Liver (tissue), 7 donors: ENCODE measurements at regions not wholly inside any gene's neighbourhood (a gene's known extent, or its start where the extent isn't known, plus 50 kb on each side); places are given as distances from the start of the nearest gene placed in this dataset.

Experiments
- DNase-seq: peaks from one replicate; pipeline ENCODE4 v3.0.0-alpha.2; 2017; ENCODE audit warnings: low spot score
- H3K27ac ChIP-seq, 2 donors: one replicate each; pipeline ENCODE4 v1.7.0; 2013; ENCODE audit warnings: inconsistent platforms in 2 of 2, low read length in 2 of 2, control low read depth in 1 of 2, low read depth in 1 of 2, mild to moderate bottlenecking in 1 of 2
- H3K27me3 ChIP-seq, 4 donors: one replicate each; pipeline versions ENCODE4 v1.6.1 to v1.7.0; 2013; ENCODE audit warnings: low read length in 3 of 4, inconsistent platforms in 1 of 4, mild to moderate bottlenecking in 1 of 4, moderate library complexity in 1 of 4; ENCODE audit not compliant: control insufficient read depth in 4 of 4, insufficient read depth in 4 of 4
- H3K36me3 ChIP-seq, 4 donors: one replicate each; pipeline versions ENCODE4 v1.6.1 to v1.7.0; 2013; ENCODE audit warnings: low read length in 3 of 4, mild to moderate bottlenecking in 3 of 4, low read depth in 1 of 4, moderate library complexity in 1 of 4; ENCODE audit not compliant: control insufficient read depth in 4 of 4, insufficient read depth in 3 of 4
- H3K4me1 ChIP-seq, 4 donors: one replicate each; pipeline versions ENCODE4 v1.6.1 to v1.7.0; 2013; ENCODE audit warnings: low read length in 3 of 4, mild to moderate bottlenecking in 3 of 4, moderate library complexity in 1 of 4; ENCODE audit not compliant: control insufficient read depth in 4 of 4, insufficient read depth in 4 of 4
- H3K4me3 ChIP-seq, 3 donors: one replicate each; pipeline versions ENCODE4 v1.6.1 to v1.7.0; 2013; ENCODE audit warnings: low read length in 3 of 3, control low read depth in 1 of 3, low read depth in 1 of 3, mild to moderate bottlenecking in 1 of 3
- H3K9ac ChIP-seq, 2 donors: one replicate each; pipeline ENCODE4 v1.7.0; 2013; ENCODE audit warnings: low read length in 2 of 2, mild to moderate bottlenecking in 2 of 2, moderate library complexity in 2 of 2, control low read depth in 1 of 2, low read depth in 1 of 2
- H3K9me3 ChIP-seq, 4 donors: one replicate each; pipeline versions ENCODE4 v1.6.1 to v1.7.0; 2013; ENCODE audit warnings: low read length in 3 of 4; ENCODE audit not compliant: control insufficient read depth in 4 of 4
- EGR1 ChIP-seq, 2 donors: IDR thresholded peaks; 2 replicates each; pipeline ENCODE4 v1.6.1; 2016 to 2018; ENCODE audit warnings: antibody characterized with exemption in 2 of 2, low read depth in 2 of 2
- FOXA2 ChIP-seq: IDR thresholded peaks from 2 replicates; pipeline ENCODE4 v1.6.1; 2016; ENCODE audit warnings: antibody characterized with exemption
- GABPA ChIP-seq, 2 donors: IDR thresholded peaks in 1 of 2; conservative IDR thresholded peaks in 1 of 2; 2 replicates each; pipeline ENCODE4 v1.6.1; 2016; ENCODE audit warnings: antibody characterized with exemption in 2 of 2, mild to moderate bottlenecking in 1 of 2, moderate library complexity in 1 of 2
- HNF4A ChIP-seq, 2 donors: conservative IDR thresholded peaks; 2 replicates each; pipeline ENCODE4 v1.6.1; 2016; ENCODE audit warnings: antibody characterized with exemption in 2 of 2, mild to moderate bottlenecking in 2 of 2
- HNF4G ChIP-seq: IDR thresholded peaks from 2 replicates; pipeline ENCODE4 v1.6.1; 2016; ENCODE audit warnings: antibody characterized with exemption
- JUND ChIP-seq, 2 donors: IDR thresholded peaks; 2 replicates each; pipeline ENCODE4 v1.6.1; 2016; ENCODE audit warnings: antibody characterized with exemption in 2 of 2
- NR2F2 ChIP-seq: IDR thresholded peaks from 2 replicates; pipeline ENCODE4 v1.6.1; 2016; ENCODE audit warnings: antibody characterized with exemption
- RAD21 ChIP-seq, 2 donors: IDR thresholded peaks; 2 replicates each; pipeline ENCODE4 v1.6.1; 2016; ENCODE audit warnings: antibody characterized with exemption in 2 of 2, mild to moderate bottlenecking in 2 of 2
- RXRA ChIP-seq, 2 donors: IDR thresholded peaks; 2 replicates each; pipeline ENCODE4 v1.6.1; 2017 to 2018; ENCODE audit warnings: antibody characterized with exemption in 2 of 2, mild to moderate bottlenecking in 1 of 2
- SP1 ChIP-seq: IDR thresholded peaks from 2 replicates; pipeline ENCODE4 v1.6.1; 2018; ENCODE audit warnings: antibody characterized with exemption, mild to moderate bottlenecking
- TAF1 ChIP-seq: conservative IDR thresholded peaks from 2 replicates; pipeline ENCODE4 v1.6.1; 2016; ENCODE audit warnings: antibody characterized with exemption, mild to moderate bottlenecking
- YY1 ChIP-seq: IDR thresholded peaks from 2 replicates; pipeline ENCODE4 v1.6.1; 2016; ENCODE audit warnings: antibody characterized with exemption, mild to moderate bottlenecking
- WGBS: extraction: QIAGEN DNeasy Blood & Tissue Kit; methylation state at CpG from one replicate; pipeline ENCODE4 v1.1.7; 2013; 5-methylcytosine and 5-hydroxymethylcytosine counted together
- TF ChIP-seq, protein P1 (sequence below): IDR thresholded peaks from 2 replicates; pipeline ENCODE4 v1.6.1; 2016; ENCODE audit warnings: antibody characterized with exemption
- TF ChIP-seq, protein P2 (sequence below): IDR thresholded peaks from 2 replicates; pipeline ENCODE4 v1.6.1; 2016; ENCODE audit warnings: antibody characterized with exemption
- TF ChIP-seq, protein P3 (sequence below): IDR thresholded peaks from 2 replicates; pipeline ENCODE4 v1.6.1; 2016; ENCODE audit warnings: antibody characterized with exemption
- TF ChIP-seq, protein P4 (sequence below): IDR thresholded peaks from 2 replicates; pipeline ENCODE4 v1.6.1; 2016; ENCODE audit warnings: antibody characterized with exemption, mild to moderate bottlenecking
- donor health status: healthy.
- donor health status: healthy.
- donor health status: healthy.
- donor health status: healthy.

DNA sequence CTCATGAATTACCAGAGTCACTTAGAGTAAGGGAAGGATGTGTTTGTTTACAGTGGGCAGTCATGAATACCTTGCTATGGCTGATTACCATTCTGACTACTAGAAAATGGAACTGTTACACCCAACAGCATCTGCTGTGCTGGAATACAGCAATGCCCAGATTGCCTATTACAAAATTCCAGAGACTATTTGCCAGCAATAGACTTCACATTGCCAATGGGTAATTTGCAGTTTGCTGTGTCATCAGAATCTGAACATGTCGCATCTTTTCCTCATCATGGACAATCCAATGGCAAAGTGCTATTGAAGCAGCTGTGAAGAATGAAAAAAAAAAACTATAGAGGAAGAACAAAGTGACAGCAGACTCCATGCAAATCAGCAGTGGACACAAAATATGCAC, 356.6 kb downstream of the CXXC4 start:
- Histone ChIP-seq H3K27me3 (no peaks in the 10 kb centered on the region), H3K36me3 (no peaks in the 10 kb centered on the region), H3K27ac (no peak overlapping the region), H3K4me3 (no peak overlapping the region), H3K4me1 (no peaks in the 10 kb centered on the region), H3K9ac (no peak overlapping the region), H3K9me3 (no peaks in the 10 kb centered on the region)
- no peak for DNase-seq
- no peak for TF ChIP-seq JUND (IDR thresholded peaks at IDR 0.05)
- no peak for TF ChIP-seq FOXA2
- TF ChIP-seq EGR1 (IDR thresholded peaks at IDR 0.05; ENCODE audit: low read depth in 2 of 2) = no peak
- no peak for TF ChIP-seq HNF4G
- TF ChIP-seq, protein P1, sequence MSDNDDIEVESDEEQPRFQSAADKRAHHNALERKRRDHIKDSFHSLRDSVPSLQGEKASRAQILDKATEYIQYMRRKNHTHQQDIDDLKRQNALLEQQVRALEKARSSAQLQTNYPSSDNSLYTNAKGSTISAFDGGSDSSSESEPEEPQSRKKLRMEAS = no peak
- TF ChIP-seq, protein P2, sequence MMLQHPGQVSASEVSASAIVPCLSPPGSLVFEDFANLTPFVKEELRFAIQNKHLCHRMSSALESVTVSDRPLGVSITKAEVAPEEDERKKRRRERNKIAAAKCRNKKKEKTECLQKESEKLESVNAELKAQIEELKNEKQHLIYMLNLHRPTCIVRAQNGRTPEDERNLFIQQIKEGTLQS = no peak
- TF ChIP-seq RXRA (IDR thresholded peaks at IDR 0.05) = no peak
- 91% methylated on average over 1 of the region's 1 CpG for WGBS

DNA sequence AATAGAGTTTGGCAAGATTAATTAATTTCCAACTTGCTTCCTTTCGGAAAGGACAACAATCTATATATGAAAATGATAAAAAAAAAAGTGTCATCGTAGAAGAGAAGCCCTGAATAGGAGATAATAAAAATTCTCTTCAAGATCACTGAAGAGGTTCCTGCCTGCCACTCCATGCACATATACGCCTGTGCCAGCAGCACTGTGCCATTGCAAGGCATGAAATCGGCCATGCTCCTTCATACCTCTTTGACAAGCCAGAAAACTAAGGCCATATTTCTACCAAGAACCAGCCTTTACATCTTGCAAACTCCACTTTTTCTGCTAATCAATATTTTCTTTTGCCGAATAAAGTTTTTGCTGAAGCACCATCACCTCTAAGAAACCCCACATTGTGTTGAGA, 365.5 kb downstream of the CXXC4 start:
- H3K4me3 ChIP-seq = peak overlapping the region in 2 of 3 donors; percentile 27 to 29
- H3K36me3 ChIP-seq = no peaks in the 10 kb centered on the region
- WGBS = 49% methylated on average over 5 of the region's 5 CpGs
- peak overlapping the region; percentile 25 to 71 for H3K27ac ChIP-seq
- no peak for DNase-seq
- H3K9ac ChIP-seq = peak overlapping the region in 1 of 2 donors; percentile 80
- H3K9me3 ChIP-seq = no peaks in the 10 kb centered on the region
- TF ChIP-seq YY1 = peak; percentile 52
- peak; percentile 5 for TF ChIP-seq TAF1
- TF ChIP-seq, protein P3, sequence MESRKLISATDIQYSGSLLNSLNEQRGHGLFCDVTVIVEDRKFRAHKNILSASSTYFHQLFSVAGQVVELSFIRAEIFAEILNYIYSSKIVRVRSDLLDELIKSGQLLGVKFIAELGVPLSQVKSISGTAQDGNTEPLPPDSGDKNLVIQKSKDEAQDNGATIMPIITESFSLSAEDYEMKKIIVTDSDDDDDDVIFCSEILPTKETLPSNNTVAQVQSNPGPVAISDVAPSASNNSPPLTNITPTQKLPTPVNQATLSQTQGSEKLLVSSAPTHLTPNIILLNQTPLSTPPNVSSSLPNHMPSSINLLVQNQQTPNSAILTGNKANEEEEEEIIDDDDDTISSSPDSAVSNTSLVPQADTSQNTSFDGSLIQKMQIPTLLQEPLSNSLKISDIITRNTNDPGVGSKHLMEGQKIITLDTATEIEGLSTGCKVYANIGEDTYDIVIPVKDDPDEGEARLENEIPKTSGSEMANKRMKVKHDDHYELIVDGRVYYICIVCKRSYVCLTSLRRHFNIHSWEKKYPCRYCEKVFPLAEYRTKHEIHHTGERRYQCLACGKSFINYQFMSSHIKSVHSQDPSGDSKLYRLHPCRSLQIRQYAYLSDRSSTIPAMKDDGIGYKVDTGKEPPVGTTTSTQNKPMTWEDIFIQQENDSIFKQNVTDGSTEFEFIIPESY = no peak
- no peaks in the 10 kb centered on the region for H3K27me3 ChIP-seq
- peaks cover 0 to 21% (median 3%) of the 10 kb centered on the region in 4 donors for H3K4me1 ChIP-seq

DNA sequence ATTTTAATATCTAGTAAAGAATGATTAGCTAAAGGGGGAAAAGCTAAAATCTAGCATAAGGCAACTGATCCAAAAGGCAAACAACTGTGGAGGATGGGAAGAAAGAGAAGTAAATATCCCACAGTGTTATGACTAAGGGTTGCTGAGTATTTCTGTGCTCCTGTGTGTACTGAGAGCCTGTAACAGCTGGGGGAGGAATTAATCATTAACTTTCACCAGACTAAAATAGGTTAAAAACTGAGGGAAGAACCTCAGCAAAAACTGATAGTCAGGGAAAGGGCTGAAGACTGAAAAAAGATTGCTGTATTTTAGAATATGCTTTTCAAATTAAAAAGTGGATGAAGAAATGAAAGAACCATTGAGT, 365.9 kb downstream of the CXXC4 start:
- Histone ChIP-seq H3K27me3 (no peaks in the 10 kb centered on the region), H3K9me3 (no peaks in the 10 kb centered on the region), H3K36me3 (no peaks in the 10 kb centered on the region), H3K9ac (peak overlapping the region in 1 of 2 donors; percentile 80), H3K4me1 (peaks cover 0 to 21% (median 3%) of the 10 kb centered on the region in 4 donors), H3K27ac (peak overlapping the region; percentile 71 to 74), H3K4me3 (peak overlapping the region in 2 of 3 donors; percentile 27 to 29)
- no peak for DNase-seq
- TF ChIP-seq HNF4A (conservative IDR thresholded peaks at IDR 0.05) (peak; percentile 47 to 60), EGR1 (IDR thresholded peaks at IDR 0.05; ENCODE audit: low read depth in 2 of 2) (peak in 1 of 2 donors; percentile 10), GABPA (IDR thresholded peaks at IDR 0.05 in 1 of 2, conservative IDR thresholded peaks at IDR 0.05 in 1 of 2) (no peak), FOXA2 (peak; percentile 95), RXRA (IDR thresholded peaks at IDR 0.05) (peak; percentile 42 to 69), HNF4G (no peak), YY1 (peak; percentile 58), JUND (IDR thresholded peaks at IDR 0.05) (peak; percentile 57 to 70), NR2F2 (no peak), RAD21 (IDR thresholded peaks at IDR 0.05) (peak; percentile 61 to 66), TAF1 (peak; percentile 57), SP1 (peak; percentile 95)
- TF ChIP-seq, protein P2 = peak; percentile 50
- TF ChIP-seq, protein P1 = peak; percentile 27
- TF ChIP-seq, protein P4, sequence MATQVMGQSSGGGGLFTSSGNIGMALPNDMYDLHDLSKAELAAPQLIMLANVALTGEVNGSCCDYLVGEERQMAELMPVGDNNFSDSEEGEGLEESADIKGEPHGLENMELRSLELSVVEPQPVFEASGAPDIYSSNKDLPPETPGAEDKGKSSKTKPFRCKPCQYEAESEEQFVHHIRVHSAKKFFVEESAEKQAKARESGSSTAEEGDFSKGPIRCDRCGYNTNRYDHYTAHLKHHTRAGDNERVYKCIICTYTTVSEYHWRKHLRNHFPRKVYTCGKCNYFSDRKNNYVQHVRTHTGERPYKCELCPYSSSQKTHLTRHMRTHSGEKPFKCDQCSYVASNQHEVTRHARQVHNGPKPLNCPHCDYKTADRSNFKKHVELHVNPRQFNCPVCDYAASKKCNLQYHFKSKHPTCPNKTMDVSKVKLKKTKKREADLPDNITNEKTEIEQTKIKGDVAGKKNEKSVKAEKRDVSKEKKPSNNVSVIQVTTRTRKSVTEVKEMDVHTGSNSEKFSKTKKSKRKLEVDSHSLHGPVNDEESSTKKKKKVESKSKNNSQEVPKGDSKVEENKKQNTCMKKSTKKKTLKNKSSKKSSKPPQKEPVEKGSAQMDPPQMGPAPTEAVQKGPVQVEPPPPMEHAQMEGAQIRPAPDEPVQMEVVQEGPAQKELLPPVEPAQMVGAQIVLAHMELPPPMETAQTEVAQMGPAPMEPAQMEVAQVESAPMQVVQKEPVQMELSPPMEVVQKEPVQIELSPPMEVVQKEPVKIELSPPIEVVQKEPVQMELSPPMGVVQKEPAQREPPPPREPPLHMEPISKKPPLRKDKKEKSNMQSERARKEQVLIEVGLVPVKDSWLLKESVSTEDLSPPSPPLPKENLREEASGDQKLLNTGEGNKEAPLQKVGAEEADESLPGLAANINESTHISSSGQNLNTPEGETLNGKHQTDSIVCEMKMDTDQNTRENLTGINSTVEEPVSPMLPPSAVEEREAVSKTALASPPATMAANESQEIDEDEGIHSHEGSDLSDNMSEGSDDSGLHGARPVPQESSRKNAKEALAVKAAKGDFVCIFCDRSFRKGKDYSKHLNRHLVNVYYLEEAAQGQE = peak; percentile 63
- TF ChIP-seq, protein P3 = peak; percentile 41
